ENCODE measurements at regions not wholly inside any gene's neighbourhood (a gene's known extent, or its start where the extent isn't known, plus 50 kb on each side); places are given as distances from the start of the nearest gene placed in this dataset.

DNA sequence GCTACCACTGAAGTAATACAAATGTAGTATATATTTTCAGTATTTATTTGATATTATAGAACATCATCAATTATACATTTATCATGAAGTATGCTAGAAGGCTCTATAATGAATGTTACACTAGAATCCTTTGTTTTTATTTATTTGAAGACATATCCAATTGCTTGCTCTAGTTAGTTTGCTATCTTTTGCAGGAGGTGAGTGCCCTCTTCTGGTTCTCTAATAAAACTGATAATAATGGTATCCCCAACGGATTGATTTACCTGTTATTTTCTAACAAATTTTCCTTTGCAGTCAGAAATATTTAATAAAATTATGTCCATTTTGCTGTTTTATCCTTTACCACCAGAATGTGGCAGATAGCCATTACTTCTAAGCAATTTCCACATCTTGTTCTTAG is 274.3 kb upstream of the TACR3 start:
- TF ChIP-seq, protein P1, sequence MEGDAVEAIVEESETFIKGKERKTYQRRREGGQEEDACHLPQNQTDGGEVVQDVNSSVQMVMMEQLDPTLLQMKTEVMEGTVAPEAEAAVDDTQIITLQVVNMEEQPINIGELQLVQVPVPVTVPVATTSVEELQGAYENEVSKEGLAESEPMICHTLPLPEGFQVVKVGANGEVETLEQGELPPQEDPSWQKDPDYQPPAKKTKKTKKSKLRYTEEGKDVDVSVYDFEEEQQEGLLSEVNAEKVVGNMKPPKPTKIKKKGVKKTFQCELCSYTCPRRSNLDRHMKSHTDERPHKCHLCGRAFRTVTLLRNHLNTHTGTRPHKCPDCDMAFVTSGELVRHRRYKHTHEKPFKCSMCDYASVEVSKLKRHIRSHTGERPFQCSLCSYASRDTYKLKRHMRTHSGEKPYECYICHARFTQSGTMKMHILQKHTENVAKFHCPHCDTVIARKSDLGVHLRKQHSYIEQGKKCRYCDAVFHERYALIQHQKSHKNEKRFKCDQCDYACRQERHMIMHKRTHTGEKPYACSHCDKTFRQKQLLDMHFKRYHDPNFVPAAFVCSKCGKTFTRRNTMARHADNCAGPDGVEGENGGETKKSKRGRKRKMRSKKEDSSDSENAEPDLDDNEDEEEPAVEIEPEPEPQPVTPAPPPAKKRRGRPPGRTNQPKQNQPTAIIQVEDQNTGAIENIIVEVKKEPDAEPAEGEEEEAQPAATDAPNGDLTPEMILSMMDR (IDR thresholded peaks at IDR 0.05): no peak
- TF ChIP-seq POLR2A (IDR thresholded peaks at IDR 0.05): no peak

All from Peyer's patch (tissue), 4 donors.